GM18508 (cell line): ENCODE measurements at regions not wholly inside any gene's neighbourhood (a gene's known extent, or its start where the extent isn't known, plus 50 kb on each side); places are given as distances from the start of the nearest gene placed in this dataset.
"Not testable (repeated sequence)": the region's sequence is repeated elsewhere in the genome, so short reads cannot be mapped to it uniquely, and the experiment has no call there.

Experiments used
- ATAC-seq: cut with Tn5 transposase; IDR thresholded peaks from one replicate; pipeline ENCODE4 v1.9.1; 2021; ENCODE audit warnings: moderate number of reproducible peaks; ENCODE audit not compliant: insufficient read depth, unreplicated experiment

GRCh38 chr9:22216730-22217172 is 207.6 kb upstream of the CDKN2B start:
- no peak for ATAC-seq

DNA sequence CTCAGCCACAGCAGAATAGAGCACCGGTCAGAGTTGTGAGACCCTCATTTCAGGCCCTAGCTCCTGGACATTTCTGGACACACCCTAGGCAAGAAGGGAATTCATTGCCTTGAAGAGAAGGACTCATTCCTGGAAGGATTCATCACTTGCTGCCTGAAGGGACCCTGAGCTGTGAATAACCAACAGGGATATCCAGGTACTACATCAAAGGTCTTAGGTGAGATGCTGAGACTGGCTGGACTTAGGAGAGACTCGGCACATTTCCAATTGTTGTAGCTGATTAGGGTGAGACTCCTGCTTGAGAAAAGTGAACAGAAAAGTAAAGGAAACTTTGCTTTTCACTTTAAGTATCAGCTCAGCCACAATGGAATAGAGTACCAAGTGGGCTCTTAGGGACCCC is 208.1 kb upstream of the CDKN2B start:
- ATAC-seq = no peak

GRCh38 chr9:22225856-22226255 is 216.8 kb upstream of the CDKN2B start:
- ATAC-seq = not testable (repeated sequence)

DNA sequence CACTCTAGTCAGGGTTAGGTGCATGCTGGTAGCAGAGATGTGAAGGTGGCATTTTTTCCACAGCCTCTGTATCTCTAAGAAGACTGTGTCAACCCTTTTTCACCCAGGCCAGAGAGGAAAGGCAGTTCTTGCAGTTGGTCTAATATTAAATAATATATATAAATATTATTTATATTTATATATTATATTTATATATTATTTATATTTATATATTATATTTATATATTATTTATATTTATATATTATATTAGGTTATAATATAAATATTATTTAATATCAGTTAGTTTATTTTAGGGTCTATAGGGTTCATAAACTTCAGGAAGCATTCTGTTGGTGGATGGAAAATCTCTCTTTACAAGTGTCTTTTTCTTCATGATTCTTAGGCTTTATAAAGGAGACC is 218.6 kb upstream of the DMRTA1 start:
- no peak for ATAC-seq

GRCh38 chr9:22228542-22228941 is 218.1 kb upstream of the DMRTA1 start:
- ATAC-seq = no peak

DNA sequence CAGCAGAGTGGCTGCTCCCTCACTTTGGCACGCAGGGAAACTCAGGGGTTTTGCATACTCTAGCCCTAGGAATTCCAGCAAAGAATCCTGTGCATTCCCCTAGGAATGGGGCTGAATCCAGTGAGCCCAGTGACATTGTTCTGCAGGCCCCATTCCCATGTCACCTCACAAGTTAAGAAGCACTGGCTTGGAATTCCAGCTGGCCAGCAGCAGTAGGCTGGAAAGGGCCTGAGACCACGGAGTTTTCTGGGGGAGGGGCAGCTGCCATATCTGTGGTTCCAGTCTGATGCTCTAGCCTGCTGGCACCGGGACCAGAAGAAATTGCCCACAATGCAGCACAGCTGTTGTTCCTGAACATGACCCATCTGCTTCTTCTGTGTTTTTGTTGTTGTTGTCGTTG is 217.6 kb upstream of the DMRTA1 start:
- ATAC-seq = no peak

DNA sequence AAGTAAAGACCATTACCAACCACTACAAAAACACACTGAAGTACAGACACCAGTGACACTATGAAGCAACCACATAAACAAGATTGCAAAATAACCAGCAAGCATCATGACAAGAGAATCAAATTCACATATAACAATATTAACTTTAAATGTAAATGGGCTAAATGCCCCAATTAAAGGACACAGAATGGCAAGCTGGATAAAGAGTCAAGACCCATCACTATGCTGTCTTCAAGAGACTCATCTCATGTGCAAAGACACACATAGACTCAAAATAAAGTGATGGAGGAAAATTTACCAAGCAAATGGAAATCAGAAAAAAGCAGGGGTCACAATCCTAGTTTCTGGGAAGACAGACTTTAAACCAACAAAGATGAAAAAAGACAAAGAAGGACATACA is 215.3 kb upstream of the DMRTA1 start:
- not testable (repeated sequence) for ATAC-seq

DNA sequence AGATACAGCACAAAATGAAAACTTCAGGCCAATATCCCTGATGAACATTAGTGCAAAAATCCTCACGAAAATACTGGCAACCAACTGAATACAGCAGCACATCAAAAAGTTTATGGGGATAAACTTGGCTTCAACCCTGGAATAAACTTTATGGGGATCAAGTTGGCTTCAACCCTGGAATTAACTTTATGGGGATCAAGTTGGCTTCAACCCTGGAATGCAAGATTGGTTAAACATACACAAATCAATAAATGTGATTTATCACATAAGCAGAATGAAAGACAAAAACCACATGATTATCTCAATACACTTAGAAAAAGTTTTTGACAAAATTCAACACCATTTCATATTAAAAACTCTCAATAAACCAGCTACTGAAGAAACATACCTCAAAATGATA is 213.7 kb upstream of the DMRTA1 start:
- ATAC-seq = no peak

- ATAC-seq = no peak
Observed at GRCh38 chr9:22237497-22238363, 208.9 kb upstream of the DMRTA1 start.

DNA sequence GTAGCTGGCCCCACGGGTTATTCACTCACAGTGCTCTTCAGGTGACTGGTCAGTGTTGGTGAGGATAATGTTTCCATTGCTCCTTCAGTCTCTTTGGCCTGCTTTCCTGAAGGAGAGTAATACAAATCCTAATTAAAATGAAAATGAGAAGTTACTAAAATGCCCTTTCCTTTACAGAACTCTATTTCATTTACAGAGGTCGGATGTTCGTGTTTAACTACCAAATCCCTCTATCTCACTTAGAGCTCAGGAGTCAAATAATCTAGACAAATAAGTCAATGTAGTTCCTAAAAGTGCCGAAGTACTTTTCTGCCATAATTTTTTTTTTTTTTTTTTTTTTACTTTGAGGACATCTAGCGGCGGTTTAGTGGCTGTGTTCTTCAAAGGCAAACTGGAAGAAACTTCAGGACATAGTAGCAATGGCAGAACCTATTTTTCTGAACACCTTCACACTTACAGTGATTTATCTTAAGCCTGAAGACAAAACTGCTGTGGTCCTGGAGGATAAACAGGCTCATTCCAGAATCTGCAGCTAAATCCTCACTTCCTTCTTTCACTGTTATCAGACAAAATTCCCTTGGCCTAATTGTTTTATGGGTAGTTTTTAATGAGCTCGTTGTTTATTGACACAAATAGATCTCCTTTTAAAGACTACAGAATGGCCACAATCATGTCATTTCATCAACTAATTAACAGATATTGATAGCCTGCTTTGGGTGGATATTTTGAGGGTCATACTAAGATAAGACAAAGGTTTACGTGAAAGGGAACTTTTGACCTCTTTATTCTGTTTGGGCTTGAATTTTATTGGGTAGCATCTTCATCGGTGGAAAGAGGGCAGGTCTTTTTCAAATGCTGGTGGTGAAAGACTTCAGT is 207.6 kb upstream of the DMRTA1 start:
- no peak for ATAC-seq

GRCh38 chr9:22240619-22241018 is 206.0 kb upstream of the DMRTA1 start:
- peak; percentile 87 for ATAC-seq

GRCh38 chr9:22241024-22241423 is 205.6 kb upstream of the DMRTA1 start:
- no peak for ATAC-seq

GRCh38 chr9:22241611-22242010 is 205.0 kb upstream of the DMRTA1 start:
- ATAC-seq = no peak

DNA sequence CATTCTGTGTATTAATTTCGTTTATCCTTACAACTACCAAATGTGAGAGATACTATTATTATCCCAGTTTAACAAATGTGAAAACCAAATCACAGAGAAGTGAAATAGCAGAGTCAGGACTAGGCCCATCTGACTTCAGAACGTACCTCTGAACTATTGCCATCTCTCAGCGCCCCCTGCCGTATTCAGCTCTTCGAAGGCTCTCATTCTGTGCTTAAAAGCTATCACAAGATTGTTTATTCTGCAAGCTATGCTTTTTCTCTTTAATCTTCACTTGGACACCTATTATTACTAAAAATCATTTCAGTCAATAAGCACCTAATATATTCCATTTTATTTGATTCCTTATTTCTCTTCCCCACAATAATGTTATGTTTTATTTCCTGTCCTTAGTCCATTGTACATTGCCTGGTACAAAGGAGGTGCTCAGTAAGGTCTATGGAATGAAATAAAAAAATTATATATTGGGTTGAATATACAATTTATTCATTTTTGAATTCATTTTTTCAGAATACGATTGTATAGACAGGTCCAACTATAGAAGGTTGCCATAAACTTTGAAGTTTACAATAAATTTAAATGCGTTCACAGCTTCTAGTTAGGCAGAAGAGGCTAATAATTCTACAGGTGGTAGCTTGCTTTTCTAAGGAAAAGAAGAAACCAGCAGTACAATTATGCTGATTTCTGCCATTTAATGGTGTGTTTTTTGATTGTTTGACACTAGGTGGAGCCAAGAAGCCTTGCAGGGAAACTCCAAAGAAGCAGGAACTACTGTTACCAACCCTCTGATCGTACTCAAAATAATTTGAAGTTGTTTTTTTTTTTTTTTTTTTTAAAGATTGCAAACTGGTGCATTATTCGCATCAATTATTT is 202.2 kb upstream of the DMRTA1 start:
- ATAC-seq = no peak

- ATAC-seq = no peak
Observed at GRCh38 chr9:22255337-22255736, 191.3 kb upstream of the DMRTA1 start.

- no peak for ATAC-seq
Observed at GRCh38 chr9:22256381-22256780, 190.2 kb upstream of the DMRTA1 start.

- no peak for ATAC-seq
Observed at GRCh38 chr9:22257026-22257816, 189.4 kb upstream of the DMRTA1 start.

DNA sequence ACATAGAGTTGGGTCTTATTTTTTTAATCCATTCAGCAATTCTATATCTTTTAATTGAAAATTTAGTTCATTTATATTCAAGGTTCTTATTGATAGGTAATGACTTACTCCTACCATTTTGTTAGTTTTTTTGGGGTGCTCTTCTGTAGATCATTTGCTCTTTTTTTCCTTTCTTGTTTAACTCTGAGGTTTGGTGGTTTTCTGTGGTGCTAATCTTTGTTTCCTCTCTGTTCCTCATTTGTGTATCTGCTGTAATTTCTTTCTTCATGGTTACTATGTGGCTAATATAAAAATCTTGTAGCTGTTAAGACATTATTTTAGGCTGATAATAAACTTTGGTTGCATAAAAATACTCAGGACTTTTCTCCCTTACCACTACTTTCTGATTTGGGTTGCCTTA is 181.6 kb upstream of the DMRTA1 start:
- peak; percentile 67 for ATAC-seq

GRCh38 chr9:22265534-22265933 is 181.1 kb upstream of the DMRTA1 start:
- ATAC-seq = no peak

- ATAC-seq = no peak
Observed at GRCh38 chr9:22274477-22274876, 172.1 kb upstream of the DMRTA1 start.
